ENCODE measurements at regions not wholly inside any gene's neighbourhood (a gene's known extent, or its start where the extent isn't known, plus 50 kb on each side); places are given as distances from the start of the nearest gene placed in this dataset.

DNA sequence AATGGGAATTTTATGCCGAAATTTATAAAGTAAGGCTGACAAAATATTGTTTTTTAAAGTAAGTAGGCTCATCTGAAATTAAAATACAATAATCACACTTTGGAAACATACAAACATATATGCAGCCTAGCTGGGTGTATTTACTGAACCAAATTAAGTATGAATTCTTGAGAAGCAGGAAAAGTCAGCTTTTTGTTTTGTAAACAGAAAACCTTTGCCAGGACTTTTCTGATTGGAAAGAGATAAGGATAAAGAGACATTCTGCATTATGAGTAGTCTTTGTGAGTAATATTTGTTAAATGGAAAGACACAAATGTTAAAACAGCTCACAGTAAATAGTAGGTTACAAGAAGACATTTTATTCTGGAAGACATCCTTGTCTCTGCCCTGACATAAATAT is 1380.8 kb downstream of the GRIK2 start:
- Histone ChIP-seq H3K36me3 (no peaks in the 10 kb centered on the region), H3K9me3 (peaks cover 0 to 15% (median 0%) of the 10 kb centered on the region in 4 donors), H3K4me1 (no peaks in the 10 kb centered on the region), H3K27me3 (no peaks in the 10 kb centered on the region), H3K27ac (no peak overlapping the region), H3K4me3 (no peak overlapping the region)
- 33 to 75% (median 52%) methylated on average over 1 of the region's 1 CpG for WGBS, 5 donors
- intact Hi-C loops (cut with DNase I; ENCODE audit: low total_unique reads) = no loop called here
- DNase-seq = no peak
- no peak for TF ChIP-seq CTCF (IDR thresholded peaks at IDR 0.05)
- no peak for TF ChIP-seq EP300 (IDR thresholded peaks at IDR 0.05)
- TF ChIP-seq POLR2A (IDR thresholded peaks at IDR 0.05) = no peak
- no peak for TF ChIP-seq POLR2AphosphoS5 (IDR thresholded peaks at IDR 0.05)

- Histone ChIP-seq H3K36me3 (no peaks in the 10 kb centered on the region), H3K4me3 (no peak overlapping the region), H3K9me3 (peaks cover 0 to 19% (median 0%) of the 10 kb centered on the region in 4 donors), H3K27ac (no peak overlapping the region), H3K4me1 (no peaks in the 10 kb centered on the region), H3K27me3 (no peaks in the 10 kb centered on the region)
- intact Hi-C loops (cut with DNase I; ENCODE audit: low total_unique reads) = no loop called here
- no peak for DNase-seq
- TF ChIP-seq POLR2A (IDR thresholded peaks at IDR 0.05) = no peak
- WGBS, 5 donors = 91 to 92% (median 91%) methylated on average over 2 of the region's 2 CpGs
These were observed 1380.1 kb downstream of the GRIK2 start for GRCh38 chr6:102773636-102774035.

GRCh38 chr6:102766963-102767362 is 1373.5 kb downstream of the GRIK2 start:
- Histone ChIP-seq H3K27me3 (no peaks in the 10 kb centered on the region), H3K4me3 (no peak overlapping the region), H3K27ac (no peak overlapping the region), H3K4me1 (no peaks in the 10 kb centered on the region), H3K36me3 (no peaks in the 10 kb centered on the region), H3K9me3 (peaks cover 0 to 16% (median 0%) of the 10 kb centered on the region in 4 donors)
- intact Hi-C loops (cut with DNase I; ENCODE audit: low total_unique reads) = no loop called here
- TF ChIP-seq POLR2A (IDR thresholded peaks at IDR 0.05) (no peak), CTCF (IDR thresholded peaks at IDR 0.05) (no peak), EP300 (IDR thresholded peaks at IDR 0.05) (no peak), POLR2AphosphoS5 (IDR thresholded peaks at IDR 0.05) (no peak)
- DNase-seq = no peak
- WGBS, 5 donors = 65 to 90% (median 86%) methylated on average over 2 of the region's 2 CpGs

GRCh38 chr6:102764317-102764716 is 1370.8 kb downstream of the GRIK2 start:
- DNase-seq = no peak
- no peaks in the 10 kb centered on the region for H3K27me3 ChIP-seq

More at GRCh38 chr6:102764317-102764716, 1370.8 kb downstream of the GRIK2 start:
- Histone ChIP-seq H3K9me3 (peaks cover 0 to 4% (median 0%) of the 10 kb centered on the region in 4 donors), H3K27ac (no peak overlapping the region), H3K4me3 (no peak overlapping the region), H3K4me1 (no peaks in the 10 kb centered on the region), H3K36me3 (no peaks in the 10 kb centered on the region)
- TF ChIP-seq EP300 (IDR thresholded peaks at IDR 0.05) (no peak), CTCF (IDR thresholded peaks at IDR 0.05) (no peak), POLR2A (IDR thresholded peaks at IDR 0.05) (no peak), POLR2AphosphoS5 (IDR thresholded peaks at IDR 0.05) (no peak)
- 73 to 81% (median 77%) methylated on average over 10 of the region's 10 CpGs for WGBS, 5 donors
- intact Hi-C loops (cut with DNase I; ENCODE audit: low total_unique reads) = no loop called here
